HG03280 (cell line): ENCODE measurements at regions not wholly inside any gene's neighbourhood (a gene's known extent, or its start where the extent isn't known, plus 50 kb on each side); places are given as distances from the start of the nearest gene placed in this dataset.
"Not testable (repeated sequence)": the region's sequence is repeated elsewhere in the genome, so short reads cannot be mapped to it uniquely, and the experiment has no call there.

Experiments
- ATAC-seq: cut with Tn5 transposase; IDR thresholded peaks from one replicate; pipeline ENCODE4 v1.9.1; 2021; ENCODE audit warnings: mild to moderate bottlenecking, moderate library complexity; ENCODE audit not compliant: unreplicated experiment

- ATAC-seq: not testable (repeated sequence)
These were observed 1032.9 kb downstream of the TDRD15 start for GRCh38 chr2:22156661-22157060.

- no peak for ATAC-seq
These were observed 1043.5 kb downstream of the TDRD15 start for GRCh38 chr2:22167256-22167655.

GRCh38 chr2:22175003-22175402 is 1051.2 kb downstream of the TDRD15 start:
- ATAC-seq: no peak

- no peak for ATAC-seq
These were observed 1061.5 kb downstream of the TDRD15 start for GRCh38 chr2:22185251-22185650.

GRCh38 chr2:22186261-22186828 is 1062.6 kb downstream of the TDRD15 start:
- not testable (repeated sequence) for ATAC-seq

GRCh38 chr2:22189893-22190480 is 1066.2 kb downstream of the TDRD15 start:
- ATAC-seq: no peak

GRCh38 chr2:22194218-22194617 is 1070.5 kb downstream of the TDRD15 start:
- ATAC-seq: no peak

- ATAC-seq: no peak
These were observed 1073.0 kb downstream of the TDRD15 start for GRCh38 chr2:22196806-22197205.

GRCh38 chr2:22198381-22199283 is 1074.9 kb downstream of the TDRD15 start:
- no peak for ATAC-seq

GRCh38 chr2:22199994-22200393 is 1076.2 kb downstream of the TDRD15 start:
- no peak for ATAC-seq

- no peak for ATAC-seq
These were observed 1085.8 kb downstream of the TDRD15 start for GRCh38 chr2:22209545-22209944.

- ATAC-seq: no peak
These were observed 1089.5 kb downstream of the TDRD15 start for GRCh38 chr2:22213237-22213636.

- ATAC-seq: no peak
These were observed 1091.7 kb downstream of the TDRD15 start for GRCh38 chr2:22215517-22215916.

- no peak for ATAC-seq
These were observed 1094.1 kb downstream of the TDRD15 start for GRCh38 chr2:22217881-22218280.

- no peak for ATAC-seq
These were observed 1097.2 kb downstream of the TDRD15 start for GRCh38 chr2:22221006-22221405.

GRCh38 chr2:22238967-22239366 is 1115.2 kb downstream of the TDRD15 start:
- no peak for ATAC-seq

- no peak for ATAC-seq
These were observed 1123.7 kb downstream of the TDRD15 start for GRCh38 chr2:22247466-22247865.

GRCh38 chr2:22248851-22249250 is 1125.1 kb downstream of the TDRD15 start:
- no peak for ATAC-seq

- ATAC-seq: no peak
These were observed 1129.4 kb downstream of the TDRD15 start for GRCh38 chr2:22253171-22253570.

- no peak for ATAC-seq
These were observed 1123.8 kb upstream of the KLHL29 start for GRCh38 chr2:22261165-22261564.

- no peak for ATAC-seq
These were observed 1114.6 kb upstream of the KLHL29 start for GRCh38 chr2:22270341-22270740.

GRCh38 chr2:22273853-22274252 is 1111.1 kb upstream of the KLHL29 start:
- ATAC-seq: no peak
